Smooth muscle cell (in vitro differentiated cells): ENCODE measurements at regions not wholly inside any gene's neighbourhood (a gene's known extent, or its start where the extent isn't known, plus 50 kb on each side); places are given as distances from the start of the nearest gene placed in this dataset.

ENCODE experiments used
- DNase-seq: peaks from one replicate; lab custom pipeline; 2025; ENCODE audit not compliant: unreplicated experiment; lab: John Stamatoyannopoulos, UW
- H2AFZ ChIP-seq: fragments of 200-600 bp; sonication (generic); 2 replicates; pipeline ENCODE4 v1.6.0; 2016; ENCODE audit warnings: antibody characterized with exemption, low read depth, mild to moderate bottlenecking
- H3F3A ChIP-seq: fragments of 200-600 bp; sonication (generic); 2 replicates; pipeline ENCODE4 v1.6.0; 2017; ENCODE audit warnings: antibody characterized with exemption, low read depth
- H3K27ac ChIP-seq: fragments of 200-600 bp; sonication (generic); 2 replicates; pipeline ENCODE4 v1.5.1; 2016; ENCODE audit warnings: low read depth, mild to moderate bottlenecking
- H3K27me3 ChIP-seq: fragments of 200-600 bp; sonication (generic); 2 replicates; pipeline ENCODE4 v1.6.1; 2016; ENCODE audit warnings: low read depth, mild to moderate bottlenecking
- H3K36me3 ChIP-seq: fragments of 200-600 bp; sonication (generic); 2 replicates; pipeline ENCODE4 v1.5.1; 2016; ENCODE audit warnings: low read depth
- H3K4me1 ChIP-seq: fragments of 200-600 bp; sonication (generic); 2 replicates; pipeline ENCODE4 v1.5.1; 2016; ENCODE audit warnings: low read depth
- H3K4me2 ChIP-seq: fragments of 200-600 bp; sonication (generic); 2 replicates; pipeline ENCODE4 v1.6.0; 2016; ENCODE audit warnings: mild to moderate bottlenecking
- H3K4me3 ChIP-seq: fragments of 200-600 bp; sonication (generic); 2 replicates; pipeline ENCODE4 v1.5.1; 2016; ENCODE audit warnings: mild to moderate bottlenecking
- H3K79me2 ChIP-seq: fragments of 200-600 bp; sonication (generic); 2 replicates; pipeline ENCODE4 v1.6.0; 2016; ENCODE audit warnings: low read depth, mild to moderate bottlenecking
- H3K9ac ChIP-seq: fragments of 200-600 bp; sonication (generic); 2 replicates; pipeline ENCODE4 v1.6.0; 2016; ENCODE audit warnings: low read depth
- H3K9me3 ChIP-seq: fragments of 200-600 bp; sonication (generic); replicated peaks from 2 replicates; pipeline ENCODE4 v1.5.1; 2016; ENCODE audit warnings: low read depth
- H4K20me1 ChIP-seq: fragments of 200-600 bp; sonication (generic); 2 replicates; pipeline ENCODE4 v1.6.0; 2016; ENCODE audit warnings: low read depth
- WGBS: methylation state at CpG from one replicate; pipeline ENCODE4 v1.1.7; 2016; ENCODE audit warnings: low lambda C conversion rate; 5-methylcytosine and 5-hydroxymethylcytosine counted together
- TF ChIP-seq, protein P1 (sequence below): fragments of 200-600 bp; sonication (generic); IDR thresholded peaks from 2 replicates; pipeline ENCODE4 v1.5.1; 2017; ENCODE audit warnings: borderline replicate concordance, mild to moderate bottlenecking, antibody characterized with exemption; ENCODE audit not compliant: insufficient read depth, poor library complexity, severe bottlenecking

DNA sequence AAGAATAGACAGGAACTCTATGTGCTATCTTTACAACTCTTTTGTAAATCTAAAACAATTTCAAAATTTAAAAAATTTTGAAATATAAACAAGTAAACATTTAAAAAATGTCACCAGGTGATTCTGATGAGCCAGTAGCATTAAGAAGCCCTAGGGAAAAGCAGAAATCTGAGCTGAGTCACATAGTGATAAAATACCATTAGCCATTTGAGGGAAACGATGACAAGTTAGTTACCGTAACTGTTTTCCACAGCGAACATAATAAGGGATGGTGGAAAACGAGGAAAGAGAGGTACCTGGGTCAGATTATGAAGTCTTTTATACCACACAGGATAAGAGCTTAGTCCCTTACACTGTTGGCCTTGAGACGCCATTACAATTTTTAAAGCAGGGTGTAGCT lies 55.5 kb downstream of the PRR15 start:
- Histone ChIP-seq H4K20me1 (no peaks in the 10 kb centered on the region), H3K27ac (no peak overlapping the region), H3K36me3 (no peaks in the 10 kb centered on the region), H2AFZ (no peak overlapping the region), H3K9ac (no peak overlapping the region), H3F3A (no peaks in the 10 kb centered on the region), H3K27me3 (no peaks in the 10 kb centered on the region), H3K79me2 (no peaks in the 10 kb centered on the region), H3K4me3 (no peak overlapping the region), H3K4me2 (no peak overlapping the region), H3K4me1 (no peaks in the 10 kb centered on the region), H3K9me3 (no peaks in the 10 kb centered on the region)
- 84% methylated on average over 5 of the region's 5 CpGs for WGBS
- TF ChIP-seq, protein P1, sequence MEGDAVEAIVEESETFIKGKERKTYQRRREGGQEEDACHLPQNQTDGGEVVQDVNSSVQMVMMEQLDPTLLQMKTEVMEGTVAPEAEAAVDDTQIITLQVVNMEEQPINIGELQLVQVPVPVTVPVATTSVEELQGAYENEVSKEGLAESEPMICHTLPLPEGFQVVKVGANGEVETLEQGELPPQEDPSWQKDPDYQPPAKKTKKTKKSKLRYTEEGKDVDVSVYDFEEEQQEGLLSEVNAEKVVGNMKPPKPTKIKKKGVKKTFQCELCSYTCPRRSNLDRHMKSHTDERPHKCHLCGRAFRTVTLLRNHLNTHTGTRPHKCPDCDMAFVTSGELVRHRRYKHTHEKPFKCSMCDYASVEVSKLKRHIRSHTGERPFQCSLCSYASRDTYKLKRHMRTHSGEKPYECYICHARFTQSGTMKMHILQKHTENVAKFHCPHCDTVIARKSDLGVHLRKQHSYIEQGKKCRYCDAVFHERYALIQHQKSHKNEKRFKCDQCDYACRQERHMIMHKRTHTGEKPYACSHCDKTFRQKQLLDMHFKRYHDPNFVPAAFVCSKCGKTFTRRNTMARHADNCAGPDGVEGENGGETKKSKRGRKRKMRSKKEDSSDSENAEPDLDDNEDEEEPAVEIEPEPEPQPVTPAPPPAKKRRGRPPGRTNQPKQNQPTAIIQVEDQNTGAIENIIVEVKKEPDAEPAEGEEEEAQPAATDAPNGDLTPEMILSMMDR, result no peak
- DNase-seq, result no peak

DNA sequence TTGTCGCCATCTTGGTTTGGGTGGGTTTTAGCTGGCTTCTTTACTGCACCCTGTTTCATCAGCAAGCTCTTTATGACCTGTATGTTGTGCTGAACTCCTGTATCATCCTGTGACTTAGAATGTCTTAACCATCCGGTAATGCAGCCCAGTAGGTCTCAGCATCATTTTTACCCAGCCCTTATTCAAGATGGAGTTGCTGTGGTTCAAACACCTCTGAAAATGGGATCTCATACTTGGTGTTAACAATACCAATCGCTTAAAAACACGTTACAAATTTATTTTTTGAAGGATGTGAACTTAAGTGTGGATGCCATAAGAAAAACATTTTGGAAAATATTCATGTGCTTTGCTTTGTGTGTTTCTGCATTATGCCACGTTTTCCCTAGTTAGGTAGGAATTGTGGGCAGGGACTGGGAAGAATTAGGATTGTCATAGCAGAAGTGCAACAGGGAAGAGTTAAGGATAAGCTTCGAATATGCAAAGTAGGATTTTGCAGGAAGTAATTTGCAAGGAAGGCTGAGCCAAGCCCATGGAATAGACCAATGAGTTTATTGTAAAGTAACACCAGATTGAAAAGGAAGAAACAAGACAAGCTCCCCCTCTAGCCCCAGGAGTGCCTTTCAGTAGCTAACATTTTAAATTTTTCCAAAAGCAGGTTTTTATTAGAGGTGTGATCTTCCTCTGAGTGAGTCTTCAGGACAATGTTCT lies 56.4 kb downstream of the PRR15 start:
- no peak overlapping the region for H3K4me3 ChIP-seq
- H3K4me1 ChIP-seq, result no peaks in the 10 kb centered on the region
- no peaks in the 10 kb centered on the region for H3F3A ChIP-seq
- H2AFZ ChIP-seq, result no peak overlapping the region
- no peak overlapping the region for H3K4me2 ChIP-seq
- H3K27ac ChIP-seq, result no peak overlapping the region
- H3K79me2 ChIP-seq, result no peaks in the 10 kb centered on the region
- TF ChIP-seq, protein P1, result no peak
- WGBS, result 80% methylated on average over 6 of the region's 6 CpGs
- no peak overlapping the region for H3K9ac ChIP-seq
- no peaks in the 10 kb centered on the region for H3K9me3 ChIP-seq
- no peak for DNase-seq
- H3K27me3 ChIP-seq, result peaks cover 6% of the 10 kb centered on the region
- H3K36me3 ChIP-seq, result no peaks in the 10 kb centered on the region
- H4K20me1 ChIP-seq, result no peaks in the 10 kb centered on the region

GRCh38 chr7:29620556-29620930 lies 56.9 kb downstream of the PRR15 start:
- Histone ChIP-seq H3K27me3 (peaks cover 6% of the 10 kb centered on the region), H3K4me1 (no peaks in the 10 kb centered on the region), H3K27ac (no peak overlapping the region), H3K4me2 (no peak overlapping the region), H3K9ac (no peak overlapping the region), H3K4me3 (no peak overlapping the region), H3F3A (no peaks in the 10 kb centered on the region), H2AFZ (no peak overlapping the region), H3K36me3 (no peaks in the 10 kb centered on the region), H3K9me3 (no peaks in the 10 kb centered on the region), H4K20me1 (no peaks in the 10 kb centered on the region), H3K79me2 (no peaks in the 10 kb centered on the region)
- TF ChIP-seq, protein P1, result no peak
- 81% methylated on average over 2 of the region's 2 CpGs for WGBS
- DNase-seq, result no peak
